Testis (tissue), 2 donors: ENCODE measurements at regions not wholly inside any gene's neighbourhood (a gene's known extent, or its start where the extent isn't known, plus 50 kb on each side); places are given as distances from the start of the nearest gene placed in this dataset.

Experiments used
- CTCF ChIP-seq, 3 experiments: fragments of 450-650 bp in 2 of 3; fragments of 200-600 bp in 1 of 3; sonication (generic) in 1 of 3; IDR thresholded peaks; one replicate each; pipeline ENCODE4 v1.5.1; 2016 to 2019; ENCODE audit warnings: antibody characterized with exemption in 3 of 3, mild to moderate bottlenecking in 2 of 3, moderate library complexity in 1 of 3
- POLR2A ChIP-seq: fragments of 450-650 bp; IDR thresholded peaks from one replicate; pipeline ENCODE4 v1.6.1; 2017; ENCODE audit warnings: antibody characterized with exemption, mild to moderate bottlenecking, moderate library complexity

GRCh38 chr11:109037856-109038780, 373.2 kb downstream of the DDX10 start:
- TF ChIP-seq CTCF (IDR thresholded peaks at IDR 0.05), result no peak
- TF ChIP-seq POLR2A, result no peak
